A549 (cell line): ENCODE measurements at regions not wholly inside any gene's neighbourhood (a gene's known extent, or its start where the extent isn't known, plus 50 kb on each side); places are given as distances from the start of the nearest gene placed in this dataset.

Experiments used
- FOSL2 ChIP-seq, 2 experiments: fragments of 450-650 bp in 1 of 2; fragments of >200 bp in 1 of 2; sonication (Bioruptor Twin) in 1 of 2; formaldehyde crosslinking; IDR thresholded peaks; 2 replicates each; pipeline versions ENCODE4 v1.5.0 to v1.6.1; 2016 to 2020; ENCODE audit warnings: mild to moderate bottlenecking in 1 of 2, moderate library complexity in 1 of 2
- HDAC2 ChIP-seq: fragments of 200-600 bp; sonication (generic); IDR thresholded peaks from 2 replicates; pipeline ENCODE4 v1.6.1; 2016
- NR3C1 ChIP-seq: fragments of >200 bp; sonication (Bioruptor Twin); formaldehyde crosslinking; IDR thresholded peaks from 3 replicates; pipeline ENCODE4 v1.6.1; 2017
- TF ChIP-seq, protein P1 (sequence below): fragments of >200 bp; sonication (Bioruptor Twin); formaldehyde crosslinking; IDR thresholded peaks from 3 replicates; pipeline ENCODE4 v1.5.1; 2016

DNA sequence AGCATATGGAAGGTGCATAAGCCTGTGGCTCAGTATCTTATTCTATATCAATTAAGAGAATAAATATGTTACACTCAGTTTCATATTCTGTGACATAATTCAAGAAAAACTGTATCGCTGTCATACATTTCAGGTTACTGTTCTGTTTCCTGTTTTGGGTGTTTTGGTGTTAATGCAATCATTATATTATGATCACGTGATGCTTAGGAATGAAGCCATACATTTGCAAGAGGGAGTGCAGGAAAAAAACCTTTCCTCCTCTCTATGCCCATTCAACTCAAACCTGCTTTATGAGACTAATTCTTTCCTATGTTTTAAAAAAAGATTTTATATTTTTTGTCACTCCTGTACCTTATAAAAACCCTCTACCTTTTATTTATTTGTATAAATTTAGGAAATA is 120.8 kb upstream of the DDX18 start:
- no peak for TF ChIP-seq FOSL2 (IDR thresholded peaks at IDR 0.05)
- no peak for TF ChIP-seq FOSL2 (CRISPR knock-in tag; IDR thresholded peaks at IDR 0.05)
- no peak for TF ChIP-seq NR3C1
- TF ChIP-seq HDAC2 = no peak
- TF ChIP-seq, protein P1, sequence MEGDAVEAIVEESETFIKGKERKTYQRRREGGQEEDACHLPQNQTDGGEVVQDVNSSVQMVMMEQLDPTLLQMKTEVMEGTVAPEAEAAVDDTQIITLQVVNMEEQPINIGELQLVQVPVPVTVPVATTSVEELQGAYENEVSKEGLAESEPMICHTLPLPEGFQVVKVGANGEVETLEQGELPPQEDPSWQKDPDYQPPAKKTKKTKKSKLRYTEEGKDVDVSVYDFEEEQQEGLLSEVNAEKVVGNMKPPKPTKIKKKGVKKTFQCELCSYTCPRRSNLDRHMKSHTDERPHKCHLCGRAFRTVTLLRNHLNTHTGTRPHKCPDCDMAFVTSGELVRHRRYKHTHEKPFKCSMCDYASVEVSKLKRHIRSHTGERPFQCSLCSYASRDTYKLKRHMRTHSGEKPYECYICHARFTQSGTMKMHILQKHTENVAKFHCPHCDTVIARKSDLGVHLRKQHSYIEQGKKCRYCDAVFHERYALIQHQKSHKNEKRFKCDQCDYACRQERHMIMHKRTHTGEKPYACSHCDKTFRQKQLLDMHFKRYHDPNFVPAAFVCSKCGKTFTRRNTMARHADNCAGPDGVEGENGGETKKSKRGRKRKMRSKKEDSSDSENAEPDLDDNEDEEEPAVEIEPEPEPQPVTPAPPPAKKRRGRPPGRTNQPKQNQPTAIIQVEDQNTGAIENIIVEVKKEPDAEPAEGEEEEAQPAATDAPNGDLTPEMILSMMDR = no peak
